Heart left ventricle (tissue), 16 donors: ENCODE measurements at regions not wholly inside any gene's neighbourhood (a gene's known extent, or its start where the extent isn't known, plus 50 kb on each side); places are given as distances from the start of the nearest gene placed in this dataset.

Experiments used
- ATAC-seq, 4 donors: fragments of 200-7000 bp; cut with Tn5 transposase; one replicate each; pipeline ENCODE4 v1.9.1; 2020 to 2022; ENCODE audit warnings: moderate library complexity in 4 of 4, mild to moderate bottlenecking in 3 of 4, moderate number of reproducible peaks in 1 of 4
- DNase-seq, 5 donors: peaks; one replicate each; pipeline ENCODE4 v3.0.0-alpha.2; 2020
- H3K27ac ChIP-seq, 12 donors: fragments of 200-600 bp; sonication (generic) in 4 of 12; one replicate each; pipeline versions ENCODE4 v1.5.0 to v1.8.0; 2016 to 2022; ENCODE audit warnings: mild to moderate bottlenecking in 2 of 12
- H3K27me3 ChIP-seq, 9 donors: fragments of 200-600 bp; sonication (generic) in 2 of 9; one replicate each; pipeline versions ENCODE4 v1.5.1 to v1.8.0; 2016 to 2022; ENCODE audit warnings: mild to moderate bottlenecking in 3 of 9
- H3K36me3 ChIP-seq, 9 donors: fragments of 200-600 bp; sonication (generic) in 2 of 9; one replicate each; pipeline versions ENCODE4 v1.5.0 to v1.8.0; 2018 to 2022; ENCODE audit warnings: mild to moderate bottlenecking in 2 of 9
- H3K4me1 ChIP-seq, 12 donors: fragments of 200-600 bp; sonication (generic) in 4 of 12; one replicate each; pipeline versions ENCODE4 v1.5.0 to v1.8.0; 2016 to 2022; ENCODE audit warnings: mild to moderate bottlenecking in 3 of 12
- H3K4me3 ChIP-seq, 12 donors: fragments of 200-600 bp; sonication (generic) in 4 of 12; one replicate each; pipeline versions ENCODE4 v1.5.0 to v1.8.0; 2017 to 2022; ENCODE audit warnings: mild to moderate bottlenecking in 9 of 12, moderate library complexity in 4 of 12
- H3K9me3 ChIP-seq, 12 donors: fragments of 200-600 bp; sonication (generic) in 4 of 12; one replicate each; pipeline versions ENCODE4 v1.5.0 to v1.8.0; 2016 to 2022; ENCODE audit warnings: mild to moderate bottlenecking in 1 of 12
- POLR2A ChIP-seq, 2 donors: fragments of 450-650 bp; IDR thresholded peaks; one replicate each; pipeline ENCODE4 v1.6.1; 2017; ENCODE audit warnings: antibody characterized with exemption in 2 of 2, mild to moderate bottlenecking in 2 of 2, moderate library complexity in 2 of 2
- WGBS, 4 donors: extraction: QIAGEN DNeasy Blood & Tissue Kit in 2 of 4; methylation state at CpG; one replicate each; pipeline versions ENCODE4 v1.1.5 to v1.1.7; 2013 to 2018; 5-methylcytosine and 5-hydroxymethylcytosine counted together
- intact Hi-C, 10 donors: fragments of 100-400 bp; cut with DNase I; formaldehyde crosslinking; loops; one replicate each; pipeline versions ENCODE4 v1.11.1 to v1.14.2; 2022
- TF ChIP-seq, protein P1 (sequence below), 12 donors: fragments of 200-600 bp; sonication (generic) in 4 of 12; IDR thresholded peaks; one replicate each; pipeline versions ENCODE4 v1.5.0 to v1.8.0; 2018 to 2022; ENCODE audit warnings: antibody characterized with exemption in 12 of 12, mild to moderate bottlenecking in 5 of 12
- donor health status: ischemic (EF 13 %, LVEDD 7.1; RV severe dilation, severe dysfunction).
- donor health status: healthy with polysubstance abuse.
- donor health status: DM: no; HTN: yes; CAD: no.
- donor health status: DM: no; HTN: no; CAD: no.
- donor health status: ischemic (EF 25% LVEDD 6.9; RV normal size, moderate dysfunction).
- donor health status: ischemic (EF 25% LVEDD 5.7; RV mildly dilated, moderate dysfunction).
- donor health status: healthy.
- donor health status: DM: yes; HTN: yes; CAD: no.
- donor health status: ischemic (EF 35%, LVEDD 5.7; RV mildly dilated, moderate dysfunction).
- donor health status: nonischemic (EF 11% LVEDD 7.7; RV severe dilation, severe dysfunction).
- donor health status: DM: yes; HTN: yes; CAD: no.
- donor health status: PGD.
- donor health status: ischemic (EF 29% LVEDD 5.4; RV normal size, mild dysfunction).
- donor health status: nonischemic (EF 23%, LVEDD 6.1; RV moderate dilation, normal function).

DNA sequence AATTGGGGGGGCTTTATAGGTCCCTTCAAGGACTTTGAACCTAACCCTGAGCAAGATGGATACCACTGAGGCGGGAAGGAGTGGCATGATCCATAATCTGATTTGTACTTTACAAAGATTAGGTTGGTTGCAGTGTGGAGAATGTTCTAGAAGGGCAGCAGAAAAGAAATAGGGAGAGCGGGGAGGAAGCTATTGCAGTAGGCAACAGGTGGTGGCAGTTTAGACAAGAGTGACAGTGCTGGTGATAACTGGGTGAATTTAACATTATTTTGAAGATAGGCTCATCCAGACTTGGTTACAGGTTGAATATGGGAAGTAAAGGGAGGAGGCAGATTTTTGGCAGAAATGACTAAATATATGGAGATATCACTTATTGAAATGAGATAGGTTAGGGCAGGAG is 179.9 kb upstream of the CADM1 start:
- H3K27me3 ChIP-seq, result peaks cover 0 to 11% (median 0%) of the 10 kb centered on the region in 9 donors
- DNase-seq (no peak), ATAC-seq (no peak)
- peaks cover 0 to 4% (median 0%) of the 10 kb centered on the region in 12 donors for H3K9me3 ChIP-seq
- no peak overlapping the region for H3K27ac ChIP-seq
- H3K36me3 ChIP-seq, result no peaks in the 10 kb centered on the region
- no peak overlapping the region for H3K4me3 ChIP-seq
- intact Hi-C loops, result no loop called here
- TF ChIP-seq, protein P1, sequence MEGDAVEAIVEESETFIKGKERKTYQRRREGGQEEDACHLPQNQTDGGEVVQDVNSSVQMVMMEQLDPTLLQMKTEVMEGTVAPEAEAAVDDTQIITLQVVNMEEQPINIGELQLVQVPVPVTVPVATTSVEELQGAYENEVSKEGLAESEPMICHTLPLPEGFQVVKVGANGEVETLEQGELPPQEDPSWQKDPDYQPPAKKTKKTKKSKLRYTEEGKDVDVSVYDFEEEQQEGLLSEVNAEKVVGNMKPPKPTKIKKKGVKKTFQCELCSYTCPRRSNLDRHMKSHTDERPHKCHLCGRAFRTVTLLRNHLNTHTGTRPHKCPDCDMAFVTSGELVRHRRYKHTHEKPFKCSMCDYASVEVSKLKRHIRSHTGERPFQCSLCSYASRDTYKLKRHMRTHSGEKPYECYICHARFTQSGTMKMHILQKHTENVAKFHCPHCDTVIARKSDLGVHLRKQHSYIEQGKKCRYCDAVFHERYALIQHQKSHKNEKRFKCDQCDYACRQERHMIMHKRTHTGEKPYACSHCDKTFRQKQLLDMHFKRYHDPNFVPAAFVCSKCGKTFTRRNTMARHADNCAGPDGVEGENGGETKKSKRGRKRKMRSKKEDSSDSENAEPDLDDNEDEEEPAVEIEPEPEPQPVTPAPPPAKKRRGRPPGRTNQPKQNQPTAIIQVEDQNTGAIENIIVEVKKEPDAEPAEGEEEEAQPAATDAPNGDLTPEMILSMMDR (IDR thresholded peaks at IDR 0.05), result no peak
- TF ChIP-seq POLR2A (IDR thresholded peaks at IDR 0.05), result no peak
- peaks cover 0 to 6% (median 0%) of the 10 kb centered on the region in 12 donors for H3K4me1 ChIP-seq
- 90 to 93% (median 92%) methylated on average over 2 of the region's 2 CpGs for WGBS, 4 donors

DNA sequence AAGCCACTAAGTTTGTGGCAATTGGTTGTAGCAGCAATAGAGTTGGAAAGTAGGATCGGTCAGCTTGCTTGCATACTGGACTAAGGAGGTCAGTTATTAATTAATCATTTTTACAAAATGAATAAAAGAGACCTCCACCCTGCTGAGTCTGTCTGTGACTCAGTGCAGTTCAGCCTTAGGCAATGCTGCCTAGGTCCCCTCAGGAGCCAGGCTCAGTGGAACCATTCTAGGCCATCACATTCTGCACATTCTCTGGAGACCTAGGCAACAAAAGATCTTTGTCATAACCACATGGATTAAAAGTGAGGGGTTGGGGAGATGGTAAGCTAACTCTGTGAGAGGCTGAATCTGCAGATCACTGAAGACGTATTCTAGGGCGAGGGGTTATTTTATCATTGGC is 178.7 kb upstream of the CADM1 start:
- Histone ChIP-seq H3K4me3 (no peak overlapping the region), H3K27me3 (peaks cover 0 to under 1% (median 0%) of the 10 kb centered on the region in 9 donors), H3K9me3 (peaks cover 0 to 4% (median 0%) of the 10 kb centered on the region in 12 donors), H3K27ac (no peak overlapping the region), H3K36me3 (no peaks in the 10 kb centered on the region), H3K4me1 (peaks cover 0 to 7% (median 0%) of the 10 kb centered on the region in 12 donors)
- ATAC-seq (no peak), DNase-seq (no peak)
- intact Hi-C loops, result no loop called here
- WGBS, 4 donors, result 72 to 91% (median 75%) methylated on average over 3 of the region's 3 CpGs
- TF ChIP-seq POLR2A (IDR thresholded peaks at IDR 0.05), result no peak
- TF ChIP-seq, protein P1 (IDR thresholded peaks at IDR 0.05), result no peak

DNA sequence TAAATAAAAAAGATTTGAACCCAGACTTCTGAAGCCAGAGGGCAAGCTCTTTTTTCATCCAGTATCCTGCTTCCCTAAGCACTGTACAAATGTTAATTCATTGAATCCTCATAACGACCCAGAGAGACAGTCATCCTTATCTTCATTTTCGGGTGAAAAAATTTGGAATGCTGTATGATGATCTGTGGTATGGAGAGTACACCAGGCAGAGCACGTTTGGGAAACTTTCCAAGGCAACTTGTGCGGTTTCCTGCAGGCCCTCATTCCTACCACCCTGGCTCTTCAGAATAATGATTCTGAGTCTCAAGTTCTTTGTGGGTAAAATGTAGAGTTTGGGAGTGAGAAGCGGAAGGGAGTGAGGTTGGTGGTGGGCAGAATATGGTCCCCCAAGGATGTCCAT is 177.9 kb upstream of the CADM1 start:
- TF ChIP-seq, protein P1 (IDR thresholded peaks at IDR 0.05), result no peak
- no peak for TF ChIP-seq POLR2A (IDR thresholded peaks at IDR 0.05)
- no peaks in the 10 kb centered on the region for H3K36me3 ChIP-seq
- WGBS, 4 donors, result 81 to 92% (median 87%) methylated on average over 5 of the region's 5 CpGs
- no peak overlapping the region for H3K27ac ChIP-seq
- no peak overlapping the region for H3K4me3 ChIP-seq
- DNase-seq, result no peak
- no peak for ATAC-seq
- H3K9me3 ChIP-seq, result peaks cover 0 to 4% (median 0%) of the 10 kb centered on the region in 12 donors
- H3K27me3 ChIP-seq, result no peaks in the 10 kb centered on the region
- intact Hi-C loops, result no loop called here
- H3K4me1 ChIP-seq, result peaks cover 0 to 7% (median 0%) of the 10 kb centered on the region in 12 donors

DNA sequence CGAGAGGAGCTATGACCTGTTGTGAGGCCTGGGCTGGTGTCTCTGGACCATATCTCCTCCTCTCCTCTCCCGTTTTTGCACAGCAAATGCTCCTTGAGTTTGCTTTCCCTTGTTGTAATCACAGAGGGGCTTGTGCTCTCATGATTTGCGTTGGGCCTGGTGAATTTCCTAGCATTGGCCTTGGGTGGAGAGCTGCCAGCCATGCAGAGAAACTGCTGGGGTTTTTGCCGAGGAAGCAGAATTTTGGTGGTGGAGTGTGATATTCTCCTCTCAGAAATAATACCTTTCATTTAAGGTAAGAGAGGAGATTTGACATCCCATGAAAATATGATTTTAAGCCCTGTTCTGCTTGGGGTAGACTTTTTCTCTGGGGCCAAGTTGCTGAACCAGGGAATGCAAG is 175.7 kb upstream of the CADM1 start:
- no peaks in the 10 kb centered on the region for H3K27me3 ChIP-seq
- H3K9me3 ChIP-seq, result no peaks in the 10 kb centered on the region
- peaks cover 0 to 7% (median 0%) of the 10 kb centered on the region in 12 donors for H3K4me1 ChIP-seq
- 73 to 82% (median 75%) methylated on average over 4 of the region's 4 CpGs for WGBS, 4 donors
- TF ChIP-seq POLR2A (IDR thresholded peaks at IDR 0.05), result no peak
- TF ChIP-seq, protein P1 (IDR thresholded peaks at IDR 0.05), result no peak
- no peaks in the 10 kb centered on the region for H3K36me3 ChIP-seq
- intact Hi-C loops, result loop anchor here in 8 of 10 donors (5.0 to 10.0 kb wide), 6 partner anchors 175 to 355 kb away; partner anchors contain the start of gene CADM1 (in 5 of the 8)
- ATAC-seq, result no peak
- no peak for DNase-seq
- no peak overlapping the region for H3K27ac ChIP-seq
- H3K4me3 ChIP-seq, result no peak overlapping the region
